ENCODE measurements at regions not wholly inside any gene's neighbourhood (a gene's known extent, or its start where the extent isn't known, plus 50 kb on each side); places are given as distances from the start of the nearest gene placed in this dataset.

GRCh38 chr10:85532773-85533172 lies 833.8 kb downstream of the GRID1 start:
- H3K9me3 ChIP-seq: peaks cover 0 to 13% (median 0%) of the 10 kb centered on the region in 3 donors
- H3K27ac ChIP-seq: no peak overlapping the region
- no peak for TF ChIP-seq CTCF (IDR thresholded peaks at IDR 0.05)
- TF ChIP-seq EP300 (IDR thresholded peaks at IDR 0.05): no peak
- no peak for TF ChIP-seq POLR2AphosphoS5 (IDR thresholded peaks at IDR 0.05)
- TF ChIP-seq POLR2A (IDR thresholded peaks at IDR 0.05): no peak
- no peak overlapping the region for H3K4me3 ChIP-seq
- H3K4me1 ChIP-seq: no peaks in the 10 kb centered on the region
- no peak for ATAC-seq
- H3K27me3 ChIP-seq: no peaks in the 10 kb centered on the region
- no peaks in the 10 kb centered on the region for H3K36me3 ChIP-seq

- Histone ChIP-seq H3K27me3 (no peaks in the 10 kb centered on the region), H3K4me3 (no peak overlapping the region), H3K36me3 (no peaks in the 10 kb centered on the region), H3K27ac (no peak overlapping the region), H3K4me1 (no peaks in the 10 kb centered on the region), H3K9me3 (no peaks in the 10 kb centered on the region)
- ATAC-seq: no peak
- TF ChIP-seq CTCF (IDR thresholded peaks at IDR 0.05): no peak
- TF ChIP-seq EP300 (IDR thresholded peaks at IDR 0.05): no peak
- TF ChIP-seq POLR2AphosphoS5 (IDR thresholded peaks at IDR 0.05): no peak
- TF ChIP-seq POLR2A (IDR thresholded peaks at IDR 0.05): no peak
Measured at GRCh38 chr10:85535926-85536325, 830.7 kb downstream of the GRID1 start.

GRCh38 chr10:85537561-85537960 lies 829.0 kb downstream of the GRID1 start:
- TF ChIP-seq POLR2AphosphoS5 (IDR thresholded peaks at IDR 0.05) (no peak), POLR2A (IDR thresholded peaks at IDR 0.05) (no peak), EP300 (IDR thresholded peaks at IDR 0.05) (no peak), CTCF (IDR thresholded peaks at IDR 0.05) (no peak)
- no peak overlapping the region for H3K27ac ChIP-seq
- no peaks in the 10 kb centered on the region for H3K9me3 ChIP-seq
- no peaks in the 10 kb centered on the region for H3K27me3 ChIP-seq
- H3K36me3 ChIP-seq: no peaks in the 10 kb centered on the region
- H3K4me1 ChIP-seq: no peaks in the 10 kb centered on the region
- no peak overlapping the region for H3K4me3 ChIP-seq
- ATAC-seq: no peak

- 18 to 38% methylated on average over 3 of the region's 3 CpGs for WGBS, 2 donors (ENCODE audit: low coverage in 1 of 2)
- Histone ChIP-seq H3K27ac (no peak overlapping the region), H3K9me3 (no peaks in the 10 kb centered on the region), H3K27me3 (no peaks in the 10 kb centered on the region), H3K36me3 (no peaks in the 10 kb centered on the region), H3K4me1 (no peaks in the 10 kb centered on the region), H3K4me3 (no peak overlapping the region)
- no peak for ATAC-seq
- no peak for TF ChIP-seq POLR2AphosphoS5 (IDR thresholded peaks at IDR 0.05)
Measured at GRCh38 chr10:85538601-85539000, 828.0 kb downstream of the GRID1 start.

GRCh38 chr10:85542152-85542551 lies 824.4 kb downstream of the GRID1 start:
- H3K4me3 ChIP-seq: no peak overlapping the region
- no peak overlapping the region for H3K27ac ChIP-seq
- no peak for TF ChIP-seq POLR2A (IDR thresholded peaks at IDR 0.05)
- no peak for TF ChIP-seq CTCF (IDR thresholded peaks at IDR 0.05)
- TF ChIP-seq EP300 (IDR thresholded peaks at IDR 0.05): no peak
- no peak for TF ChIP-seq POLR2AphosphoS5 (IDR thresholded peaks at IDR 0.05)
- H3K27me3 ChIP-seq: peaks cover 7% of the 10 kb centered on the region
- WGBS, 2 donors (ENCODE audit: low coverage in 1 of 2): 35 to 43% methylated on average over 2 to 5 of the region's 6 CpGs
- ATAC-seq: no peak
- no peaks in the 10 kb centered on the region for H3K9me3 ChIP-seq
- H3K36me3 ChIP-seq: no peaks in the 10 kb centered on the region
- no peaks in the 10 kb centered on the region for H3K4me1 ChIP-seq

Measured in gastroesophageal sphincter (tissue), 4 donors.